Naive thymus-derived CD4-positive, alpha-beta T cell (primary cell): ENCODE measurements at regions not wholly inside any gene's neighbourhood (a gene's known extent, or its start where the extent isn't known, plus 50 kb on each side); places are given as distances from the start of the nearest gene placed in this dataset.

Experiments used
- ATAC-seq: fragments of 150-1000 bp; cut with Tn5 transposase; 2 replicates; pipeline ENCODE4 v1.10.0; 2021; ENCODE audit warnings: mild to moderate bottlenecking, moderate library complexity
- CTCF ChIA-PET: fragments of 350-600 bp; sonication (Branson Sonifier 250); formaldehyde crosslinking; loops from one replicate; lab custom pipeline; 2021; ENCODE audit warnings: antibody characterized with exemption; lab: Charles Lee
- POLR2A ChIA-PET: fragments of 350-600 bp; sonication (Branson Sonifier 250); formaldehyde crosslinking; loops from one replicate; lab custom pipeline; 2021; ENCODE audit warnings: antibody characterized with exemption, inconsistent platforms; lab: Charles Lee
- DNase-seq, 9 donors: peaks; one replicate each; pipeline versions ENCODE4 v3.0.0 to v3.0.0-alpha.2; 2020 to 2022; ENCODE audit warnings: mixed read lengths in 1 of 9
- H3K27ac ChIP-seq: one replicate; pipeline ENCODE4 v1.7.0; 2013; ENCODE audit warnings: mild to moderate bottlenecking, low read depth, low read length, moderate library complexity
- H3K27me3 ChIP-seq, 2 donors: one replicate each; pipeline ENCODE4 v1.7.0; 2013; ENCODE audit warnings: low read length in 2 of 2, mild to moderate bottlenecking in 2 of 2, moderate library complexity in 2 of 2; ENCODE audit not compliant: control insufficient read depth in 2 of 2, insufficient read depth in 2 of 2
- H3K36me3 ChIP-seq, 3 experiments: 1 replicate in 2 of 3; 2 replicates in 1 of 3; pipeline ENCODE4 v1.7.0; 2013; ENCODE audit warnings: low read length in 3 of 3, mild to moderate bottlenecking in 3 of 3, moderate library complexity in 1 of 3; ENCODE audit not compliant: insufficient read depth in 3 of 3, control insufficient read depth in 2 of 3
- H3K4me1 ChIP-seq, 2 donors: one replicate each; pipeline ENCODE4 v1.7.0; 2013; ENCODE audit warnings: low read length in 2 of 2, mild to moderate bottlenecking in 2 of 2, moderate library complexity in 1 of 2; ENCODE audit not compliant: control insufficient read depth in 2 of 2, insufficient read depth in 2 of 2
- H3K4me3 ChIP-seq: 2 replicates; pipeline ENCODE4 v1.7.0; 2013; ENCODE audit warnings: mild to moderate bottlenecking, low read length
- H3K9me3 ChIP-seq, 3 experiments: 1 replicate in 2 of 3; 2 replicates in 1 of 3; pipeline ENCODE4 v1.7.0; 2013; ENCODE audit warnings: low read length in 3 of 3; ENCODE audit not compliant: control insufficient read depth in 2 of 3
- H3K27ac Mint-ChIP-seq, 9 donors: one replicate each; pipeline ENCODE4 v1.8.0; 2020 to 2022; ENCODE audit warnings: mixed read lengths in 9 of 9, mild to moderate bottlenecking in 8 of 9, moderate library complexity in 5 of 9, inconsistent platforms in 2 of 9
- H3K27me3 Mint-ChIP-seq, 5 donors: one replicate each; pipeline ENCODE4 v1.8.0; 2021 to 2022; ENCODE audit warnings: mixed read lengths in 5 of 5, mild to moderate bottlenecking in 1 of 5
- H3K36me3 Mint-ChIP-seq, 5 donors: one replicate each; pipeline ENCODE4 v1.8.0; 2020 to 2022; ENCODE audit warnings: mixed read lengths in 5 of 5, mild to moderate bottlenecking in 3 of 5, inconsistent platforms in 1 of 5
- H3K4me1 Mint-ChIP-seq, 7 donors: one replicate each; pipeline ENCODE4 v1.8.0; 2020 to 2022; ENCODE audit warnings: mixed read lengths in 7 of 7, mild to moderate bottlenecking in 3 of 7, inconsistent platforms in 1 of 7
- H3K4me3 Mint-ChIP-seq, 10 donors: one replicate each; pipeline ENCODE4 v1.8.0; 2020 to 2022; ENCODE audit warnings: mild to moderate bottlenecking in 10 of 10, mixed read lengths in 10 of 10, moderate library complexity in 6 of 10, inconsistent platforms in 2 of 10
- H3K9me3 Mint-ChIP-seq, 11 donors: one replicate each; pipeline ENCODE4 v1.8.0; 2020 to 2022; ENCODE audit warnings: mixed read lengths in 11 of 11, mild to moderate bottlenecking in 4 of 11, inconsistent platforms in 1 of 11, moderate library complexity in 1 of 11
- intact Hi-C, 2 donors: fragments of 100-400 bp; cut with micrococcal nuclease; formaldehyde crosslinking; loops; one replicate each; pipeline ENCODE4 v1.15.1; 2023

DNA sequence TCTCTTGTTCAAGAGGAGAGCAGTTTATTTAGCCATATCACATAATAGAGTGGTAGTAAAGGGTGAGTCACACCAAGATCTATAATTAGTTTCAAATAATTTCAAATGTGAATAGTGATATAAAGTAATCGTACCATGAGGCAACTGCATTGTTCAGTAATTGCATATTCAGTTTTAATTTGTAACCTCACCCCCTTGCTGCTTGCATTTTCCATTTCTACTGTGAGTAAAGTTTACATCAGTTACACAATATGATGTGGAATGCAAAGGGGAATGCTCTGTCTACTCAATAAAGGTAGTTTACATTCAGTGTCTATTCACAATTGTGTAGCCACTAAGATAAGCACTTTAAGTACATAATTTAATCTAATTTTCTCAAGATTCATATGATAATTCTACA is 1695.7 kb upstream of the SPRY2 start:
- intact Hi-C loops, result no loop called here
- H3K27ac ChIP-seq, result no peak overlapping the region
- Mint-ChIP-seq H3K27me3 (no peaks in the 10 kb centered on the region), H3K27ac (no peak overlapping the region), H3K4me1 (no peaks in the 10 kb centered on the region), H3K4me3 (no peak overlapping the region), H3K9me3 (peaks cover 1 to 22% (median 9%) of the 10 kb centered on the region in 11 donors), H3K36me3 (no peaks in the 10 kb centered on the region)
- DNase-seq (no peak), ATAC-seq (no peak)
- ChIA-PET POLR2A (no interaction called here), CTCF (no interaction called here)
- peaks cover 0 to 3% (median 0%) of the 10 kb centered on the region in 3 experiments for H3K9me3 ChIP-seq
- no peaks in the 10 kb centered on the region for H3K27me3 ChIP-seq
- H3K4me3 ChIP-seq, result no peak overlapping the region
- H3K4me1 ChIP-seq, result no peaks in the 10 kb centered on the region
- H3K36me3 ChIP-seq, result no peaks in the 10 kb centered on the region

DNA sequence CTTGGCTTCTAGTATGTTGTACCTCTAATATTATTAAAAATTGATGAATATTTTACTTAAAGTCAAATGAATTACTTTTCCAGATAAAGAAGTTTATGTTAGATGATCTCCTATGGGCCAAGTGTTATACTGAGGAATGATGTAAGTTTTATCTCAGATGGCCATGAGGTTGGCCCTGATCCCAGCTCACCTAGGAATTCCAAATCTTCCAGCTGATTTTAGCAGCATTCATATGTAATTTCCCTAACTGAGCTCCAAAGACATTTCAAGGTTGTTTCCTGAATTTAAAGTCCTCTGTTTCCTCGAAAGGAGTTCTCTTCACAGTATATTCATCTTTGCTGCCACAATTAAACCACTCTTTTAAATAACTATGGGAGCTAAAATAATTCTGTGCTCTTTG is 1670.4 kb upstream of the SPRY2 start:
- H3K27me3 ChIP-seq, result no peaks in the 10 kb centered on the region
- H3K27ac ChIP-seq, result no peak overlapping the region
- Mint-ChIP-seq H3K4me3 (no peak overlapping the region), H3K27me3 (no peaks in the 10 kb centered on the region), H3K36me3 (no peaks in the 10 kb centered on the region), H3K9me3 (peaks cover 0 to 20% (median 9%) of the 10 kb centered on the region in 11 donors), H3K27ac (no peak overlapping the region), H3K4me1 (no peaks in the 10 kb centered on the region)
- H3K4me3 ChIP-seq, result no peak overlapping the region
- H3K9me3 ChIP-seq, result no peaks in the 10 kb centered on the region
- no peaks in the 10 kb centered on the region for H3K4me1 ChIP-seq
- no peaks in the 10 kb centered on the region for H3K36me3 ChIP-seq
- no peak for ATAC-seq
- ChIA-PET CTCF (no interaction called here), POLR2A (no interaction called here)
- intact Hi-C loops, result no loop called here
- no peak for DNase-seq

DNA sequence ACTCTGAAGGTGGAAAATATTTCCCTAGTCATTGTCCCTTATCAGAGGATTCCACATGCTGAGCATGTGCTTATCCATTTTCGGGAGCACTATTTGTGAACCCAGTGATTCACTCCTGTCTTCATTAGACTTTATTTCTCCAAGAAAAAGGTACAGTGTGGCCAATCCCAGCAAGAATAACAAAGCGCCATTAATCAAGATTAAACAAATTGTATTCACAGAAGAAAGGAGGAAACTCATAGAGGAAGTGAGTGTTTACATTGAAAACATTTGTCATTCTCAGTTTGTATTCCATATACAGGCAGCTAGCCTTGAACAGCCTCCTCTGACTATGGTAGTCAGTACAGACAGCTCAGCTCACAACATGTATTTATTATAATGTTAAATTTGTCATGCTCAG is 1669.9 kb upstream of the SPRY2 start:
- no peaks in the 10 kb centered on the region for H3K36me3 Mint-ChIP-seq
- no peaks in the 10 kb centered on the region for H3K27me3 Mint-ChIP-seq
- H3K27ac Mint-ChIP-seq, result no peak overlapping the region
- H3K4me1 ChIP-seq, result no peaks in the 10 kb centered on the region
- ChIA-PET POLR2A (no interaction called here), CTCF (no interaction called here)
- no peak overlapping the region for H3K27ac ChIP-seq
- no peaks in the 10 kb centered on the region for H3K27me3 ChIP-seq
- H3K4me3 Mint-ChIP-seq, result no peak overlapping the region
- H3K4me1 Mint-ChIP-seq, result no peaks in the 10 kb centered on the region
- H3K9me3 ChIP-seq, result no peaks in the 10 kb centered on the region
- H3K4me3 ChIP-seq, result no peak overlapping the region
- intact Hi-C loops, result no loop called here
- H3K36me3 ChIP-seq, result no peaks in the 10 kb centered on the region
- DNase-seq, result no peak
- ATAC-seq, result no peak
- H3K9me3 Mint-ChIP-seq, result peaks cover 0 to 20% (median 9%) of the 10 kb centered on the region in 11 donors

DNA sequence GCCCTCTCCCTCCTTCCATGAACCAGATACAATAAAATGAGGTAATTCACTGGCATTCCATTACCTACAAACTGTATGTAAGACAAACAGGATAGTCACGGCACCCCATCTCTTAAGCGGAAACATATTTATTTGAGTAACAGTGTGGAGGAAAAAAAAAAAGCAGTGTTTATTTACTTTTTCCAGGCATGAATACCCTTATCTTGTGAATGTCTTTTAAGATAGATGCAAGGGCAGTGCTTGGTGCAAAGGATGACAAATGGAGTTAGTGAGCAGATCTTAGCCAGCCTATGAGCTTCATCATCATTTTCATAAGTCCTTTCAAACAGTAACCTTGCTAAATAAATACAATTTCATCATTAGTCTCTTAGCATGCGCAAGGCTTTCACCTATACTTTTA is 1661.8 kb upstream of the SPRY2 start:
- ATAC-seq, result no peak
- Histone ChIP-seq H3K9me3 (no peaks in the 10 kb centered on the region), H3K4me3 (no peak overlapping the region), H3K27ac (no peak overlapping the region), H3K36me3 (no peaks in the 10 kb centered on the region), H3K27me3 (no peaks in the 10 kb centered on the region), H3K4me1 (no peaks in the 10 kb centered on the region)
- Mint-ChIP-seq H3K9me3 (peaks cover 0 to 23% (median 5%) of the 10 kb centered on the region in 11 donors), H3K4me3 (no peak overlapping the region), H3K27me3 (no peaks in the 10 kb centered on the region), H3K4me1 (no peaks in the 10 kb centered on the region), H3K36me3 (no peaks in the 10 kb centered on the region), H3K27ac (no peak overlapping the region)
- DNase-seq, result no peak
- intact Hi-C loops, result no loop called here
- POLR2A ChIA-PET, result no interaction called here
- CTCF ChIA-PET, result no interaction called here

DNA sequence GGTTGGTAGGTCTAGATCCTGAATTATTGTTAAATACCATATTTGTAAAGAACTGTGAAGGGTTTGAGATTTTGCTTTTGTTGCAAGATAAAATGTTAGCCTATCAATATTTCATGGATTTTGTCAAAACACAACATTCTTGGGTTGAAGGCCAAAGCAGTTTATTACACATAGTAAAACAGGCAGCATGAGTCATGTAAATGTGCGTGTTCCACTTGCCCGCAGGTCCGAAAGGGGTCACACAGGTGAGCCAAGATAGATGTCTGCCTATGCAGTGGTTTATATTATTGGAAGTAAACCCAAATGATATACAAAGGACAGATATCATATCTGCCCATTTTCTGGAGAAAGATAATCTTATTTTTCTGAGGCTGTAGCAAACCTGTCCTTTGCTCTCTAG is 1654.4 kb upstream of the SPRY2 start:
- DNase-seq, result no peak
- Histone ChIP-seq H3K27me3 (no peaks in the 10 kb centered on the region), H3K9me3 (peaks cover 0 to 4% (median 0%) of the 10 kb centered on the region in 3 experiments), H3K4me1 (no peaks in the 10 kb centered on the region), H3K27ac (no peak overlapping the region), H3K4me3 (no peak overlapping the region), H3K36me3 (no peaks in the 10 kb centered on the region)
- no peaks in the 10 kb centered on the region for H3K36me3 Mint-ChIP-seq
- H3K27ac Mint-ChIP-seq, result no peak overlapping the region
- ChIA-PET CTCF (no interaction called here), POLR2A (no interaction called here)
- H3K27me3 Mint-ChIP-seq, result no peaks in the 10 kb centered on the region
- ATAC-seq, result no peak
- intact Hi-C loops, result no loop called here
- peaks cover 0 to 12% (median 1%) of the 10 kb centered on the region in 11 donors for H3K9me3 Mint-ChIP-seq
- no peak overlapping the region for H3K4me3 Mint-ChIP-seq
- H3K4me1 Mint-ChIP-seq, result no peaks in the 10 kb centered on the region

DNA sequence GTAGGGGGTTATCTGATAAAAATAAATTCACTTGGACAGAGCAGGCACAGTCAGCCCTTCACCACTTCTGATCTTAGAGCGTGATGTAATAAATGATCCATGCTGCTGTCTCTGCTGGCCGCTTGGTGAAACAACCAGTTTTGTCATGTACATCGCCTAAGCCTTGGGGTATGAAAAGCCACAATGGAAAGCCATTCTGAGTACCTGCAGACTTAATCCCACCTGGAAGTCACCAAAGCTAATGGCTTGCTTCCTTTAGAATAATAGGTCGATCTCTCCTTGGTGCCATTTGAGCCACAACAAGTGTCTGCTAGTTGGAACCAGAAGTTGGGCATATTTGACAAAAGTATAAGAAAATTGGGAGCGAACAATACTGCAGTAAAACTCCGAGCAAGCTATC is 1649.7 kb upstream of the SPRY2 start:
- DNase-seq (no peak), ATAC-seq (no peak)
- Mint-ChIP-seq H3K27me3 (no peaks in the 10 kb centered on the region), H3K9me3 (peaks cover 1 to 20% (median 7%) of the 10 kb centered on the region in 11 donors), H3K4me3 (no peak overlapping the region), H3K36me3 (no peaks in the 10 kb centered on the region), H3K27ac (no peak overlapping the region), H3K4me1 (no peaks in the 10 kb centered on the region)
- no peak overlapping the region for H3K4me3 ChIP-seq
- no peaks in the 10 kb centered on the region for H3K4me1 ChIP-seq
- no peaks in the 10 kb centered on the region for H3K27me3 ChIP-seq
- peaks cover 0 to 4% (median 0%) of the 10 kb centered on the region in 3 experiments for H3K9me3 ChIP-seq
- H3K27ac ChIP-seq, result no peak overlapping the region
- no peaks in the 10 kb centered on the region for H3K36me3 ChIP-seq
- intact Hi-C loops, result no loop called here
- ChIA-PET CTCF (no interaction called here), POLR2A (no interaction called here)

DNA sequence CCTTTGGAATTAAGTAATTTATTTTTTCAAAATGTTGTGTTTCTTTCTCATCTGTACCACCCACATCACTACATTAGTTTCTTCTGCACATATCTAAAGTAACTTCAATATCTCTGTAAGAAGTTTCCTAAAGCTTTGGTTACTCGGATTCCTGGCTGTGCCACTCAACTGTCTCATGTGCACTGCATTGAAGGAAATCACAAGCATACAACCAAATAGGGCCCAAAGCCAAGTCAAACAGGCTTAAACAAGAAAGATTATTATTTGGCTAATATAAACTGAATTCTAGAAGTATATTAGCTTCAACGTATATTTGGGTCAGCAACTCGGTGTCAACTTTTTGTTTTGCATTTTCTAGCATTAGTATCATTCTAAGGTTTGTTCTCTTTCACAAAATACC is 1647.6 kb upstream of the SPRY2 start:
- H3K4me1 ChIP-seq, result no peaks in the 10 kb centered on the region
- peaks cover 0 to 4% (median 0%) of the 10 kb centered on the region in 3 experiments for H3K9me3 ChIP-seq
- no peak overlapping the region for H3K4me3 ChIP-seq
- POLR2A ChIA-PET, result no interaction called here
- DNase-seq (no peak), ATAC-seq (no peak)
- Mint-ChIP-seq H3K4me1 (no peaks in the 10 kb centered on the region), H3K27ac (no peak overlapping the region), H3K4me3 (no peak overlapping the region), H3K27me3 (no peaks in the 10 kb centered on the region), H3K36me3 (no peaks in the 10 kb centered on the region), H3K9me3 (peaks cover 1 to 15% (median 10%) of the 10 kb centered on the region in 11 donors)
- H3K36me3 ChIP-seq, result no peaks in the 10 kb centered on the region
- no peaks in the 10 kb centered on the region for H3K27me3 ChIP-seq
- intact Hi-C loops, result no loop called here
- CTCF ChIA-PET, result no interaction called here
- no peak overlapping the region for H3K27ac ChIP-seq
